GM18499 (cell line): ENCODE measurements at regions not wholly inside any gene's neighbourhood (a gene's known extent, or its start where the extent isn't known, plus 50 kb on each side); places are given as distances from the start of the nearest gene placed in this dataset.
"Not testable (repeated sequence)": the region's sequence is repeated elsewhere in the genome, so short reads cannot be mapped to it uniquely, and the experiment has no call there.

ENCODE experiments used
- ATAC-seq: cut with Tn5 transposase; IDR thresholded peaks from one replicate; pipeline ENCODE4 v1.9.1; 2021; ENCODE audit warnings: moderate number of reproducible peaks; ENCODE audit not compliant: insufficient read depth, unreplicated experiment

DNA sequence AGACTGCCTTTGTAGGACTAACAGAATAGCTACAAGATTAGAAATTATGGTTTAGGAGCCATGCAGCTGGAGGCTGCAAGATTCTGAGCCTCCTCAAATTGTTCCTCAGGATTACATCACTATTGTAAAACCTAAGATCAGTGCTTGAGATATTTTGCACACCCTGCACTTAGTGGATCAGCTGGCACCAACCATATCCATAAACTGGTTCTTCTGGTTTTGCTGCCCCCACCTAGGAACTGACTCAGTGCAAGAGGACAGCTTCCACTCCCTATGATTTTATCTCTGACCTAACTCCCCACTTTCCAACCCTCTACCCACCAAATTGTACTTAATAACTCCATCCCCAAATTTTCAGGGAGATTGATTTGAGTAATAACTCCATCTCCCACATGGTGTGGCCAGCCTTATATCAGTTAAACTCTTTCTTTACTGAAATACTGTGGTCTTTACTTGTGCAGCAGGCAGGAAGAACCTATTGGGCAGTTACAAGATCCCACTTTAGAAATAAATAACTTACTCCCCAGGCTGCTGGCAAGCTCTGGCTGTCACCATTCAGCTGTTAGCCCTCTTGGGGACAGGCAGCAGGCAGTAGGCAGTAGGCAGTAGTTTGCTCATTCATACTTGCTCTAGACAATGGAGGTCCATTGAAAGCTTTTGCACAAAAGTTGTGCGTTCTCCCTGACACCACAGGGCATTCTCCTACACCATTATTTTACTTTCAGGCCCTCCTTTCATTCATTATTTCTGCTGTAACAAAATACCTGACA is 119.0 kb downstream of the SLC17A6 start:
- ATAC-seq: no peak

DNA sequence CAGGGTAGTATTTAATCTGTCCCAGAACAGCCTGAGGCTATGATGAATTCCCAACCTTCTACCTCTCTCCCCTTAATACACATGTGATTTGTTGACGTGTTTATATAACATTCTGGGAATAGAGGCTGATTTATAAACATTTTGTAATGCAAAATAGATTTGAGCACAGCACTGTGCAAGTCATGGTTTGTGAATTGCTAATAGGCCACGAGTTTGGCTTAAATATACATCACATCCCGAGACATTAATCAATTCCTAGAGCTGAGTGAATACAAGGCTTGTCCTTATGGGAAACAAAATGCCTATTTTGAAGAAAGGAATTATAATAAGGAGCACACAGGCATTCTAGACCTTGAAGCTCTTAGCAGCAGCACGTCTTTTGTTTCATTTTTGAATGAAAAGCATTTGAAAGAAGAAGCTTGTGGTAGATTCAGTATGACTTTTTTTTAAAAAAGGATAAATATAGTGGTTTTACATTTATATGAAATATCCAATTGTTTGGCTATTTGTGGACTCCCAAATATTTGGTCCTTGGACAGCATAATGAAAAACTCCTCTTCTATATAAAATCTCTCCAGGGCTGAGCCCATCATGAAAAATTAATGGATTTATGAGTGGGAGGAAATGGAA is 116.4 kb downstream of the SLC17A6 start:
- ATAC-seq: no peak

DNA sequence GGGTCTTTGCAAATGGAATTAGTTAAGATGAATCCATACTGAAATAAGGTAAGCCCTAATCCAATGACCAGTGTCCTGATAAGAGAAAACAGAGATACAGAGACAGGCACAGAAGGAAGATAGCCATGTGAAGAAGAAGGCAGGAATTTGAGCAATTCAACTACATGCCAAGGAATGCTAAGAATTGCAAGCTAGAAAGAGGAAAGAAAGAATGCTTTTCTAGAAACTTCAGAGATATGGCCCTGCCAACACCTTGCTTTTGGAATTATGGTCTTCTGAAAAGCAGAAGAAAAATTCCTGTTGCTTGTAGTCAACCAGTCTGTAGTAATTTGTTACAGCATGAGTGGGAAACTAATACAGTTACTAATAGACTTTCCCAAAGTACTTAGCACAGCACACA is 111.3 kb downstream of the SLC17A6 start:
- no peak for ATAC-seq

DNA sequence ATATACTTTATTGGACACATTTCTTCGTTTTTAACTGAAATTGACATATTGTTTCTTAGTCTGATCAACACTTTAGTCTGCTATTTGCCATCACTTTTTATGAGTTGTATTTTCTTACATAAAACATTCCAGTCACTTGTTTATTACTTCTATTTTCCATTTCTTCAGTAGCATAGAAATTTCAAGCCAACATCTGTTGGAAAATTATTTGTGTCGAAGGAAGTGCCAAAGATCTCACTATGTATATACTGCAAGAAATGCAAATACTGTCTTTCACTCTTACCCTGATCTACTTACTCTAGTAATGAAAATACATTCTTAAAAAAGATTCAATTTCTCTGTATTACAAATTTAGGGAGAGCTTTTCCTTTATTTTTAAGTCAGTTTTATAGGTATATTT is 105.9 kb downstream of the SLC17A6 start:
- no peak for ATAC-seq

DNA sequence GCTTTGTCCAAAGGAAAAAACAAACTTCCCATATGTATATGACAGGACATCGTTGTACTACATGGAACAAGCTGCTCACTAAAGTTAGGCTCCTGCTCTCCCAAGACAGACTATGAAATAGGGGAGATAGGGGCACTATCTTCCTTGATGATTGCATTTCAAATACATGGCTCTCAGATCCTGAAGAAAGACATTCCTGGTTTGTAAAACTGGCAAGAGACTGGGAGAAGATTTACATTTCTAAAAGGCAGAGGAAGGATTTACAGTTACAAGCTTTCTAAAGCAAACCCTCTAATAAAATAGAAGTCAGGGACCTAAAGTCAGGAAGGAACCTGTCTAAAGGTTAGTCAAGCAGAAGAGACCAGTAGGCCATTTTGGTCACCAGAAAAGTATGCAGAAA is 103.7 kb downstream of the SLC17A6 start:
- no peak for ATAC-seq

DNA sequence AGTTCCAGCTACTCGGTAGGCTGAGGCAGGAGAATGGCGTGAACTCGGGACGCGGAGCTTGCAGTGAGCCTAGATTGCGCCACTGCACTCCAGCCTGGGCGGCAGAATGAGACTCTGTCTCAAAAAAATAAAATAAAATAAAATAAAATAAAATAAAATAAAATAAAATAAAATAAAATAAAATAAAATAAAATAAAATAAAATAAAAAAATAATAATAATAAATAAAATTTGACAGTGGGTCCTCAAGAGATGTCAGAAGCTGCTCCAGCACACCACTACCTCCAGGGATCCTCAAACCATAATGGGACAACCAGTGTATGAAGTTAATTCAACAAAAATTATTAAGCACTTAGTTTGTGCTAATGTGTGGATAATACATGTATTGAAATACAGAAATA is 97.4 kb downstream of the SLC17A6 start:
- not testable (repeated sequence) for ATAC-seq

DNA sequence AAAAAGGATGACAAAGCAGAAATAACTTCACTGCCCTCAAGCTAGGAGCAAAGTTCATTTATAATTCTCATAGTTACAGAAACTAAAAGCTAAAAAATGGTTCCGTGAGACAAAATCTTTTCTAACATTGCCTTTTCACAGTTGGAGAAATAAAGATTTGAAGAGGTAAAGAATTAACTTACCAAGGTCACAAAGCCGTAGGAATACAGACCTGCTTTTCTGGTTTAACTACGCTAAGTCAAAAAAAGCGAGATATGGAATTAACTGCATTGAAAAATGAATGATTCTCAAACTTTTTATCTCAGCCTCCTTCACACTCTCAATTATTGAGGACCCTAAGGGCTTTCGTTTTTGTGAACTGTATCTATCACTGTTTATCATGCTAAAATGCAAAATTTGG is 95.3 kb downstream of the SLC17A6 start:
- ATAC-seq: no peak

DNA sequence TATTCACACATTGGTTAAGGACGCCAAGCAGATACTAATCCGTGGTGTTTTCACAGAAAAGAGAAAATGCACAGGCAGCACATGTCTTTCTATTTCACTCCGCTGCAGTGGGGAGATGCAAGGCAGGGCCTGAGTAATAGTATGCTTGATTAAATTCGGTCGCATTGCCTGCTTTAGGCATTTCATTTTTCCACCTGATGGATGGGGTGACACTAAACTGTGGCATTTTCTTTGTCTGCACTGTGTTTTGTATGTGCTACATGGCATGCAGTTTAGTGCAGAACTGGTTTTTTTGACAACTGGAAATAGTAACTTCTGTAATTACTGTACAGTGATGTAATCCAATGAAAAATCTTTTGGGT is 94.9 kb downstream of the SLC17A6 start:
- ATAC-seq: no peak

DNA sequence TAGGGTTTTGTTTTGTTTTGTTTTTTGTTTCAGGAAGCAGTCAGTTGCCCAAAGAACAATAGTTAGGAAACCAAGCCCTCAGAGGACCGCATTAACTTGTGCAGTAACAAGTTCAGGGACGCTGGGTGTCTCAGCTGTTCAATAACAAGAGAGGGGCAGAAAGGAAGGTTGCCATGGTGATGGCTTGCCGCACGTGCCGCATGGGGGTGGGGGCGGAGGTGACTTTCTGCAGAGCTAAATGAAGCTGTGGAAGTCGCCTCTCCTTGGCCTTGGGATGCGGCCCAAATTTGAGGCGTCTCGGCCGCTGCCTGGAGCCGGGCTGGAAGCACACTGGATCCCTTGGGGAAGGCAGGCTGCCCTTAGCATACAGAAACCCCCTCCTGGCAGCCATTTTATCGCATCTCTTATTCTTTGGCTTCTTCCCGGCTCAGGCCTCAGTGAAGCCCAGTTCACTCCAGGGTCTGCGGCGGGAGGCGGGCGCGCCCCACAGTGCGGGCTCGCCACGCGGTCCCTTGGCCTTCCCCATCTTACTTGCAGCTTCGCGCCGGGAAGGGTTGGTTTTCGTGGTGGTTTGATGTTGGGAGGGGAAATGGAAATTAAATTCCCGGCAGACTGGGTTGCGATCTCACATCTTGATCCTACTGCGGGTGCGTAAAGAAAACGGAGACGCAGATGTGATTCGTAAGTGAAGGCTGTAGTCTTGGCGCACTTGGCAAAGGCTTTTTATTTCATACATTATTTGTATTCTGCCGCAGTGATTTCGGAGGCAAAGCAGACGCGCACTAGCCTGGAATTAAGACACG is 94.3 kb downstream of the SLC17A6 start:
- no peak for ATAC-seq

DNA sequence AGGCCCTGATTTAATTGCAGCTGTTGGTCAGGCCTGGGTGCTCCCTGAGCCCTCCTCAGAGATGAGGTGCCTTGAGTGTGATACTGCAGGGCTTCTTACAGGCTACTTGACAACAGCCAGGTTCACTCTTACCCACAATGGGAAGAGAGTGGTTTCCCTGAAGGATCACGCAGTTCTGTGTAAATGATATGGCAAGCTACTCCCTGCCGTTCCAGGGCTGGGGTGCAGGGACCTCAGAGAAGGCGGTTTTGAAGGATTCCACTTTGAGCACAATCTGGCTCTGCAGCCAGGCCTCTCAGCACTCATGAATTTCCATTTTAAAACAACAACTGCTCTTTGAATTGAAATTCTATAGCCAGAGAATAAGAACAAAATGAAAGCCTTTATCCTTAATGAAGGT is 92.9 kb downstream of the SLC17A6 start:
- no peak for ATAC-seq

DNA sequence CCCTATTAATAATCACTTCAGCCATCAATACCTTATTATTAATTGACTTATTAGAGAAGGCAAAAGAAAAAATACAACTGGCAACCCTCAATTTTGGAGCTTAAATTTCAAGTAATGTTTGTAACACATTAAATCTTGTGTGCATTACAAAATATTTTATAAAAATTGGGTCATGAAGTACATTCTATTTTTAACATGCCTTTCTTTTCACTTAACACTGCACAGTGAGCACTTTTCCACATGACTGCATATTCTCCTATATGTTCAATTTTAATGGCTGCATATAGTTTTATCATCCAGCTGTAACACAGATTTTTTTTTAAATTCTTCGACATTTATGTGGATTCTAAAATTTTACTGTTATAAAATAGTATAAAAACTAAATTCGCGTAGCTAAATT is 92.5 kb downstream of the SLC17A6 start:
- ATAC-seq: no peak

DNA sequence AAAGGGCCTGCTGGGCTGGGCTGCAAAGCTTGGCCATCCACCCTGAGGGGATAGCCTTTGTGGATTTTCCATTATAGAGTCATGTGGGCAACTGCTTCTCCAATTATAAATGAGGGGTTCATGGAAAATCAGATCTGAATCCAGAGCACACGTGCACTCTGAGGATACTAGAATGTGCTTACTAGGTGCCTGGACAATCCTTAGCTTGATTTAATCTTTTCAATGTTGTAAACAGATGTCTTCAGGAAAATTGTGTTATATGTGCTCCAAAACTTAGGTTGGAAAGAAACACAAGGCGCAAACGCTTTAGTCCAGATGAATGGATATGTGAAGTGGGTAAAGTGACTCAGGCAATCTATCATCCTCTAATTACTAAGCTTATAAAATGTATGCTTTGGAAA is 92.0 kb downstream of the SLC17A6 start:
- no peak for ATAC-seq
